A549 (cell line): ENCODE measurements at regions not wholly inside any gene's neighbourhood (a gene's known extent, or its start where the extent isn't known, plus 50 kb on each side); places are given as distances from the start of the nearest gene placed in this dataset.

Experiments
- ATAC-seq, 2 experiments: fragments of 200-7000 bp in 1 of 2; fragments of >200 bp in 1 of 2; cut with Nextera tagmentation in 1 of 2; cut with Tn5 transposase in 1 of 2; 3 replicates each; pipeline versions ENCODE4 v1.8.0 to v1.9.1; 2018 to 2020; ENCODE audit warnings: mild to moderate bottlenecking in 1 of 2, moderate library complexity in 1 of 2
- CTCF ChIA-PET: fragments of 300-600 bp; sonication (Branson Sonifier 250); formaldehyde crosslinking; extraction: SDS; loops from one replicate; lab custom pipeline; 2021; ENCODE audit warnings: antibody characterized with exemption, inconsistent platforms; lab: Yijun Ruan, JAX
- POLR2A ChIA-PET: fragments of 350-600 bp; formaldehyde crosslinking; extraction: SDS; loops from one replicate; lab custom pipeline; 2021; ENCODE audit warnings: antibody characterized with exemption, inconsistent platforms; lab: Yijun Ruan, JAX
- DNase-seq, 2 experiments: peaks; one replicate each; pipeline versions ENCODE4 v3.0.0 to v3.0.0-alpha.2; 2011 to 2016; ENCODE audit warnings: low read depth in 1 of 2, low spot score in 1 of 2
- FAIRE-seq: peaks from 2 replicates; lab custom pipeline; 2011; peaks lifted over from hg19 to GRCh38; lab: Jason Lieb, UNC
- H3K27ac ChIP-seq, 2 experiments: fragments of >200 bp; sonication (Bioruptor Twin); formaldehyde crosslinking; 3 replicates each; pipeline ENCODE4 v1.5.1; 2016 to 2017
- H3K4me1 ChIP-seq: fragments of >200 bp; sonication (Bioruptor Twin); formaldehyde crosslinking; 3 replicates; pipeline ENCODE4 v1.6.1; 2016
- H3K4me2 ChIP-seq: fragments of >200 bp; sonication (Bioruptor Twin); formaldehyde crosslinking; 3 replicates; pipeline ENCODE4 v1.6.1; 2016
- H3K4me3 ChIP-seq: fragments of >200 bp; sonication (Bioruptor Twin); formaldehyde crosslinking; 3 replicates; pipeline ENCODE4 v1.5.1; 2016
- H3K9me3 ChIP-seq: fragments of >200 bp; sonication (Bioruptor Twin); formaldehyde crosslinking; 3 replicates; pipeline ENCODE4 v1.6.1; 2016
- CBX2 ChIP-seq: fragments of 200-600 bp; sonication (generic); IDR thresholded peaks from 2 replicates; pipeline ENCODE4 v1.6.1; 2016; ENCODE audit warnings: low read depth, mild to moderate bottlenecking, borderline replicate concordance
- CBX8 ChIP-seq: fragments of 200-600 bp; sonication (generic); IDR thresholded peaks from 2 replicates; pipeline ENCODE4 v1.6.1; 2016
- CEBPB ChIP-seq, 2 experiments: fragments of >200 bp in 1 of 2; sonication (Bioruptor Twin) in 1 of 2; formaldehyde crosslinking in 1 of 2; IDR thresholded peaks; 2 replicates each; pipeline ENCODE4 v1.6.1; 2012 to 2016
- CHD4 ChIP-seq: fragments of 200-600 bp; sonication (generic); IDR thresholded peaks from 2 replicates; pipeline ENCODE4 v1.6.1; 2016; ENCODE audit warnings: antibody characterized with exemption, mild to moderate bottlenecking, borderline replicate concordance
- ESRRA ChIP-seq: fragments of 150-350 bp; IDR thresholded peaks from 2 replicates; pipeline ENCODE4 v1.6.1; 2014; ENCODE audit warnings: mild to moderate bottlenecking, low read length, borderline replicate concordance
- HDAC2 ChIP-seq: fragments of 200-600 bp; sonication (generic); IDR thresholded peaks from 2 replicates; pipeline ENCODE4 v1.6.1; 2016
- HEYL ChIP-seq: fragments of 250-450 bp; sonication (Bioruptor Pico); IDR thresholded peaks from 2 replicates; pipeline ENCODE4 v1.8.0; 2021; ENCODE audit warnings: mild to moderate bottlenecking, moderate library complexity
- MYC ChIP-seq: IDR thresholded peaks from 2 replicates; pipeline ENCODE4 v1.6.1; 2012; ENCODE audit warnings: mild to moderate bottlenecking, inconsistent platforms, low read length, improper control_type of control experiment, borderline replicate concordance
- NPAS2 ChIP-seq: fragments of 250-450 bp; sonication (Bioruptor Pico); IDR thresholded peaks from 2 replicates; pipeline ENCODE4 v1.8.0; 2022; ENCODE audit warnings: mild to moderate bottlenecking, moderate library complexity, borderline replicate concordance
- NR3C1 ChIP-seq: fragments of >200 bp; sonication (Bioruptor Twin); formaldehyde crosslinking; IDR thresholded peaks from 3 replicates; pipeline ENCODE4 v1.6.1; 2017
- POLR2AphosphoS2 ChIP-seq: conservative IDR thresholded peaks from 2 replicates; pipeline ENCODE4 v1.6.1; 2012; ENCODE audit warnings: low read length, improper control_type of control experiment, inconsistent platforms
- RCOR1 ChIP-seq: fragments of 150-350 bp; IDR thresholded peaks from 2 replicates; pipeline ENCODE4 v1.6.1; 2014; ENCODE audit warnings: antibody characterized with exemption, low read length, low read depth
- RNF2 ChIP-seq: fragments of 200-600 bp; sonication (generic); IDR thresholded peaks from 2 replicates; pipeline ENCODE4 v1.6.1; 2016; ENCODE audit warnings: low read depth, mild to moderate bottlenecking, antibody characterized with exemption, moderate library complexity, borderline replicate concordance
- TFCP2L1 ChIP-seq: fragments of 250-450 bp; sonication (Bioruptor Pico); IDR thresholded peaks from 2 replicates; pipeline ENCODE4 v1.5.0; 2021; ENCODE audit warnings: mild to moderate bottlenecking
- ZC3H11A ChIP-seq: fragments of 450-650 bp; IDR thresholded peaks from 2 replicates; pipeline ENCODE4 v1.6.1; 2014; ENCODE audit warnings: antibody characterized with exemption, mild to moderate bottlenecking
- WGBS: methylation state at CpG from one replicate; pipeline ENCODE4 v1.1.6; 2017; ENCODE audit errors: missing lambda C conversion rate; 5-methylcytosine and 5-hydroxymethylcytosine counted together
- TF ChIP-seq, protein P1 (sequence below): fragments of >200 bp; sonication (Bioruptor Twin); formaldehyde crosslinking; IDR thresholded peaks from 3 replicates; pipeline ENCODE4 v1.5.1; 2016
- TF ChIP-seq, protein P2 (sequence below): fragments of 450-650 bp; IDR thresholded peaks from 2 replicates; pipeline ENCODE4 v1.6.1; 2014; ENCODE audit warnings: antibody characterized with exemption
- TF ChIP-seq, protein P3 (sequence below): fragments of >200 bp; sonication (Bioruptor Twin); formaldehyde crosslinking; IDR thresholded peaks from 2 replicates; pipeline ENCODE4 v1.6.1; 2016
- TF ChIP-seq, protein P4 (sequence below): fragments of >200 bp; sonication (Bioruptor Twin); formaldehyde crosslinking; IDR thresholded peaks from 3 replicates; pipeline ENCODE4 v1.6.1; 2016

DNA sequence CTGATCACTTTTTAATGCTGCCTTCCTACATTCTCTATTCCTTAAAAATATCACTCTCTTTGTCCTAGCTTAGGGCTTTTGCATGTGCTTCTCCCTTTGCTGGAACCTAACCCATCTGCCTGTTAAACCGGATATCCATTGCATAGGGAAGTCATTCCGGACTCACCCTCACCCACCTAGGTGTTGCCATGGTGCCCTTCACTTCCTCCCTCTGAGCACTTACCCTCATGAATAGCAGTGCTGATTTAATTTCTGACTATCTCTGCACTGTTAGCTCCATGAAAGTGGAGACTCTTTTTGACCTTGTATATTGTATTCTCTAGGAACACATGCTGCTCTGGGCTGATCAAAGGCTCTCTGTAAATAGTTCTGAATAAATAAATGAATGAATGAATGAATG, 401.9 kb downstream of the PCDH20 start (continued):
- no peak for TF ChIP-seq RNF2
- TF ChIP-seq RCOR1: no peak
- no peak for TF ChIP-seq HDAC2
- no peak for TF ChIP-seq CBX8
- TF ChIP-seq TFCP2L1 (CRISPR knock-in tag): no peak
- no peak for TF ChIP-seq CBX2
- TF ChIP-seq HEYL (CRISPR knock-in tag): no peak

DNA sequence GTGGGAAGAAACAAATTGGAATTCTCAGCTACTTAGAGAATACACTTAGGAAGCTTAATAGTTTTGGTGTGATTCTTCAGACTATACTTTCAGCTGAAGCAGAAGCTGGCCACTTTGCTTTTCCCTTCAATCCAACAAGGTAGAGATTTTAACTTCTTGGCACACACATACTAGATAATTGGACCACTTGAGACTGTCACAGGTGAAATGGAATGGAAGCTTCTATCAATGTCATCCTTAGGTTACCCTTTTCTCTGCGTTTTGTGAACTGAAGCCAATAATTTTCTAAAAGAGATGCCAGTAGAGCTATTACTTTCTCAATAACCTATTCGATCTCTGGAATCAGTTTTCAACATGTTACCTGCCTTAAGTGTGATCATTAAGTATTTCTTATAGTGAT, 405.3 kb downstream of the PCDH20 start:
- TF ChIP-seq MYC: no peak
- TF ChIP-seq CEBPB (IDR thresholded peaks at IDR 0.05): no peak
- WGBS: 0% methylated on average over 2 of the region's 2 CpGs
- Histone ChIP-seq H3K4me1 (no peaks in the 10 kb centered on the region), H3K9me3 (no peaks in the 10 kb centered on the region), H3K4me3 (no peak overlapping the region), H3K27ac (no peak overlapping the region), H3K4me2 (no peak overlapping the region)
- ChIA-PET CTCF (no interaction called here), POLR2A (no interaction called here)
- no peak for ATAC-seq
- no peak for DNase-seq
- FAIRE-seq: no peak

DNA sequence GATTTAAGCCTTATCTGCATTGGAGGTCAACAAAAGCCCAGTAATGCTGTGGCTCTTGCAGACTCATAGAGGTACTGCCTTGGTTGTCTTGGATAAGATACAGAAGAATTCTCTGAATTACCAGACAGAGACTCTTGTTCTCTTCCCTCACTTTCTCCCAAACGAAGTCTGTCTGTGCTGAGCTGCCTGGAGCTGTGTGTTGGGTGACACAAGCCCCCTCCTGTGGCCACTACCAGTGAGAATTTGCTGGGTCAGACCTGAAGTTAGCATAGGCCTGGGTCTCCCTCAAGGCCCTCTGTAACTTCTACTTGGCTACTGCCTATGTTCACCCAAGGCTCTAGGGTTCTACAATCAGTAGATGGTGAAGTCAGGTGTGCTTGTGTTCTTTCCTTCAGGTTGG, 413.0 kb downstream of the PCDH20 start:
- H3K4me1 ChIP-seq: no peaks in the 10 kb centered on the region
- DNase-seq: no peak
- POLR2A ChIA-PET: no interaction called here
- H3K9me3 ChIP-seq: no peaks in the 10 kb centered on the region
- no peak overlapping the region for H3K27ac ChIP-seq
- CTCF ChIA-PET: no interaction called here
- WGBS: 0% methylated on average over 1 of the region's 1 CpG
- no peak for ATAC-seq
- no peak overlapping the region for H3K4me3 ChIP-seq
- no peak for FAIRE-seq
- no peak overlapping the region for H3K4me2 ChIP-seq
- TF ChIP-seq ESRRA: no peak
- TF ChIP-seq, protein P1, sequence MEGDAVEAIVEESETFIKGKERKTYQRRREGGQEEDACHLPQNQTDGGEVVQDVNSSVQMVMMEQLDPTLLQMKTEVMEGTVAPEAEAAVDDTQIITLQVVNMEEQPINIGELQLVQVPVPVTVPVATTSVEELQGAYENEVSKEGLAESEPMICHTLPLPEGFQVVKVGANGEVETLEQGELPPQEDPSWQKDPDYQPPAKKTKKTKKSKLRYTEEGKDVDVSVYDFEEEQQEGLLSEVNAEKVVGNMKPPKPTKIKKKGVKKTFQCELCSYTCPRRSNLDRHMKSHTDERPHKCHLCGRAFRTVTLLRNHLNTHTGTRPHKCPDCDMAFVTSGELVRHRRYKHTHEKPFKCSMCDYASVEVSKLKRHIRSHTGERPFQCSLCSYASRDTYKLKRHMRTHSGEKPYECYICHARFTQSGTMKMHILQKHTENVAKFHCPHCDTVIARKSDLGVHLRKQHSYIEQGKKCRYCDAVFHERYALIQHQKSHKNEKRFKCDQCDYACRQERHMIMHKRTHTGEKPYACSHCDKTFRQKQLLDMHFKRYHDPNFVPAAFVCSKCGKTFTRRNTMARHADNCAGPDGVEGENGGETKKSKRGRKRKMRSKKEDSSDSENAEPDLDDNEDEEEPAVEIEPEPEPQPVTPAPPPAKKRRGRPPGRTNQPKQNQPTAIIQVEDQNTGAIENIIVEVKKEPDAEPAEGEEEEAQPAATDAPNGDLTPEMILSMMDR: no peak
- no peak for TF ChIP-seq CBX2
- TF ChIP-seq NR3C1: no peak
- TF ChIP-seq, protein P2, sequence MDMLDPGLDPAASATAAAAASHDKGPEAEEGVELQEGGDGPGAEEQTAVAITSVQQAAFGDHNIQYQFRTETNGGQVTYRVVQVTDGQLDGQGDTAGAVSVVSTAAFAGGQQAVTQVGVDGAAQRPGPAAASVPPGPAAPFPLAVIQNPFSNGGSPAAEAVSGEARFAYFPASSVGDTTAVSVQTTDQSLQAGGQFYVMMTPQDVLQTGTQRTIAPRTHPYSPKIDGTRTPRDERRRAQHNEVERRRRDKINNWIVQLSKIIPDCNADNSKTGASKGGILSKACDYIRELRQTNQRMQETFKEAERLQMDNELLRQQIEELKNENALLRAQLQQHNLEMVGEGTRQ: no peak

DNA sequence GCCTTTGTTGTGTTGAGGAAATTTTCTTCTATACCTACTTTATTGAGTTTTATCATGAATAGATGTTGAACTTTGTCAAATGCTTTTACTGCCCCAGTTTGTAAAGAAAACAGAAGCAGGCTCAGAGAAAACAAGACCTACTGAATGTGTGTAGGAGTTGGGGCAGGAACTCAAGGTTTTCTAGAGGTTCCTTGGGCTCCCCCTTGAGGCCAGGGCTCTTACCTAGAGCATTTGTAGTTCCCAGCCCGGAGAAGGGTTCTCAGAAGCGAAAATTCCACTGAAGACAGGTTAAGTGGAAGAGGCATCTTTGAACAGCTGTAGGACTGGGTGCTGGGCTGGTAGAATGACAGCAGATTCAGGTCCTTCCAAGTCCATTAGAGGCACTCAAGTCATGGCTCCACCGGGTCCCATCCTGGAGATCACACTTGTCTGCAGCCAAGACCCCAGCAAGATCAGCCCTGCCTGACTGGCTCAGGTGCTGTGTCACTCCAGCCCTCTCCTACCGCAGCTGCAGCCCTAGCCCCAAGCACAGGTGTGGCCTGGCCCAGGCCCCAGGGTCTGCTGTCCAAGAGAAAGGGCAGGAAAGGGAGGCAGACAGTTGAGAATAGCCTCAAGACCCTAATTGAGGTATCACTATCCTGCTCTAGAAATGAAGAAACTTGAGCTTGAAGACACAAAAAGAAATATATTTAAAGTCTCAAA, 425.5 kb downstream of the PCDH20 start:
- Histone ChIP-seq H3K4me3 (no peak overlapping the region), H3K4me1 (no peaks in the 10 kb centered on the region), H3K9me3 (no peaks in the 10 kb centered on the region), H3K27ac (no peak overlapping the region), H3K4me2 (no peak overlapping the region)
- no peak for FAIRE-seq
- peak in 1 of 2 experiments; percentile 12 for DNase-seq
- ATAC-seq: no peak
- ChIA-PET POLR2A (no interaction called here), CTCF (no interaction called here)
- no peak for TF ChIP-seq ZC3H11A
- no peak for TF ChIP-seq NPAS2 (CRISPR knock-in tag)
- TF ChIP-seq POLR2AphosphoS2: no peak
- TF ChIP-seq CBX2: no peak
- TF ChIP-seq, protein P3, sequence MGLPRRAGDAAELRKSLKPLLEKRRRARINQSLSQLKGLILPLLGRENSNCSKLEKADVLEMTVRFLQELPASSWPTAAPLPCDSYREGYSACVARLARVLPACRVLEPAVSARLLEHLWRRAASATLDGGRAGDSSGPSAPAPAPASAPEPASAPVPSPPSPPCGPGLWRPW: no peak
- TF ChIP-seq, protein P1: no peak
- no peak for TF ChIP-seq CHD4
- TF ChIP-seq MYC: no peak
- TF ChIP-seq, protein P4, sequence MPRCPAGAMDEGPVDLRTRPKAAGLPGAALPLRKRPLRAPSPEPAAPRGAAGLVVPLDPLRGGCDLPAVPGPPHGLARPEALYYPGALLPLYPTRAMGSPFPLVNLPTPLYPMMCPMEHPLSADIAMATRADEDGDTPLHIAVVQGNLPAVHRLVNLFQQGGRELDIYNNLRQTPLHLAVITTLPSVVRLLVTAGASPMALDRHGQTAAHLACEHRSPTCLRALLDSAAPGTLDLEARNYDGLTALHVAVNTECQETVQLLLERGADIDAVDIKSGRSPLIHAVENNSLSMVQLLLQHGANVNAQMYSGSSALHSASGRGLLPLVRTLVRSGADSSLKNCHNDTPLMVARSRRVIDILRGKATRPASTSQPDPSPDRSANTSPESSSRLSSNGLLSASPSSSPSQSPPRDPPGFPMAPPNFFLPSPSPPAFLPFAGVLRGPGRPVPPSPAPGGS: no peak
- no peak for TF ChIP-seq CBX8
- WGBS: 3% methylated on average over 3 of the region's 4 CpGs
